GM12892 (cell line): ENCODE measurements at regions not wholly inside any gene's neighbourhood (a gene's known extent, or its start where the extent isn't known, plus 50 kb on each side); places are given as distances from the start of the nearest gene placed in this dataset.

Experiments used
- POLR2A ChIP-seq: IDR thresholded peaks from 2 replicates; pipeline ENCODE4 v1.6.1; 2011; ENCODE audit warnings: low read depth, low read length, control low read depth
- POLR2AphosphoS5 ChIP-seq: IDR thresholded peaks from 2 replicates; pipeline ENCODE4 v1.6.1; 2011; ENCODE audit warnings: low read depth, low read length, control low read depth
- TAF1 ChIP-seq: IDR thresholded peaks from 2 replicates; pipeline ENCODE4 v1.6.1; 2011; ENCODE audit warnings: low read depth, mild to moderate bottlenecking, control low read depth, low read length, borderline replicate concordance

DNA sequence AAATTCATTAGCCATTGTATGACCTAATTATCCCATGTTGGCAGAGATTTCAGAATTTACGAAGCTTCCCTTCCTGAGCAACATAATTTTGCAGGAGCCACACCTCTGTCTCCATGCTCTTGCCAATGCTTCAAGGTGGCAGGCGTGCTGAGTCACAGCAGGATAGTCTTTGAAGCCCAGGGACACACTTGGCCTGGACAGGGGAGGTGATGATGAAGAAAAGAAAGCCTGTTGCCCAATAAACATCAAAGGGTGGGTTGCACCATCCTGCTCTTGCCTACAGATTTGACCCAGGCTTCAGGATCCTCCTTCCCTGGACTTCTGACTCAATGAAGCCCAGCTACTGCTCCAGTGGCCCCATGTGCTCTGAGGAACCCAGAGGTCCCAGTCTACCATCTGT is 117.1 kb downstream of the MINAR1 start:
- TF ChIP-seq POLR2A (no peak), POLR2AphosphoS5 (no peak), TAF1 (no peak)
